ENCODE measurements at regions not wholly inside any gene's neighbourhood (a gene's known extent, or its start where the extent isn't known, plus 50 kb on each side); places are given as distances from the start of the nearest gene placed in this dataset.

DNA sequence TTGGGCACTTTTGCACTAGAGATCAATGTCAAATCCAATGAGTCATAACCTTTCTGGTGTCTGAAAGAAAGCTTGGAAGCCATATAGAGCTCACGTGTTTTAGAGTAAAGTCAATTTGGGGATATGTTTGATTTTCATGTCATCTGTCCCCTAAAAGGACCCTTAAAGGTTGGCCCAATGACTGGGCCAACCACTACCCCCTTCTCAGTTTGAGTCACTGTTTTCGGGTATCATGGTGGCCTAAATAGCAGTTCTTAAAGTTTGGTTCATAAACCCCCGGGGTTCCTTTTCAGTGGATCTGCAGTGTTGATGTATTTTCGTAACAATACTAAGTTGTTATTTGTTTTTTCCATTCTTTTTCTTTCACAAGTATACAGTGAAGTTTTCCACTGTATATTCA lies 327.6 kb downstream of the PRL start:
- H3K36me3 Mint-ChIP-seq (ENCODE audit: low read depth): peaks cover 24% of the 10 kb centered on the region
- no peak overlapping the region for H3K9ac ChIP-seq (ENCODE audit: extremely low read depth, low read length, poor library complexity, severe bottlenecking)
- H3K9me3 Mint-ChIP-seq: peaks cover 7% of the 10 kb centered on the region
- H3K36me3 ChIP-seq (ENCODE audit: control insufficient read depth, insufficient read depth, low read length): peaks cover 21% of the 10 kb centered on the region
- no peaks in the 10 kb centered on the region for H3K27me3 Mint-ChIP-seq (ENCODE audit: insufficient read depth)
- H3K4me3 ChIP-seq (ENCODE audit: low read length): no peak overlapping the region
- H3K4me3 Mint-ChIP-seq: no peak overlapping the region
- peaks cover 32% of the 10 kb centered on the region for H3K4me1 Mint-ChIP-seq
- H3K27ac Mint-ChIP-seq: no peak overlapping the region
- H3K27ac ChIP-seq (ENCODE audit: low read depth, low read length): no peak overlapping the region
- WGBS, 2 experiments (ENCODE audit: insufficient coverage in 1 of 2, insufficient read length in 1 of 2): 84% methylated on average over 4 of the region's 4 CpGs; no CpG with 5 or more reads in 1 of the 2 experiments
- H3K27me3 ChIP-seq (ENCODE audit: control insufficient read depth, insufficient read depth, low read length, poor library complexity, severe bottlenecking): no peaks in the 10 kb centered on the region
- TF ChIP-seq, protein P1, sequence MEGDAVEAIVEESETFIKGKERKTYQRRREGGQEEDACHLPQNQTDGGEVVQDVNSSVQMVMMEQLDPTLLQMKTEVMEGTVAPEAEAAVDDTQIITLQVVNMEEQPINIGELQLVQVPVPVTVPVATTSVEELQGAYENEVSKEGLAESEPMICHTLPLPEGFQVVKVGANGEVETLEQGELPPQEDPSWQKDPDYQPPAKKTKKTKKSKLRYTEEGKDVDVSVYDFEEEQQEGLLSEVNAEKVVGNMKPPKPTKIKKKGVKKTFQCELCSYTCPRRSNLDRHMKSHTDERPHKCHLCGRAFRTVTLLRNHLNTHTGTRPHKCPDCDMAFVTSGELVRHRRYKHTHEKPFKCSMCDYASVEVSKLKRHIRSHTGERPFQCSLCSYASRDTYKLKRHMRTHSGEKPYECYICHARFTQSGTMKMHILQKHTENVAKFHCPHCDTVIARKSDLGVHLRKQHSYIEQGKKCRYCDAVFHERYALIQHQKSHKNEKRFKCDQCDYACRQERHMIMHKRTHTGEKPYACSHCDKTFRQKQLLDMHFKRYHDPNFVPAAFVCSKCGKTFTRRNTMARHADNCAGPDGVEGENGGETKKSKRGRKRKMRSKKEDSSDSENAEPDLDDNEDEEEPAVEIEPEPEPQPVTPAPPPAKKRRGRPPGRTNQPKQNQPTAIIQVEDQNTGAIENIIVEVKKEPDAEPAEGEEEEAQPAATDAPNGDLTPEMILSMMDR (conservative IDR thresholded peaks at IDR 0.05): no peak
- H3K4me1 ChIP-seq (ENCODE audit: control insufficient read depth, insufficient read depth, low read length): no peaks in the 10 kb centered on the region
- DNase-seq: no peak
- peaks cover 17% of the 10 kb centered on the region for H3K9me3 ChIP-seq (ENCODE audit: control insufficient read depth, low read length)

DNA sequence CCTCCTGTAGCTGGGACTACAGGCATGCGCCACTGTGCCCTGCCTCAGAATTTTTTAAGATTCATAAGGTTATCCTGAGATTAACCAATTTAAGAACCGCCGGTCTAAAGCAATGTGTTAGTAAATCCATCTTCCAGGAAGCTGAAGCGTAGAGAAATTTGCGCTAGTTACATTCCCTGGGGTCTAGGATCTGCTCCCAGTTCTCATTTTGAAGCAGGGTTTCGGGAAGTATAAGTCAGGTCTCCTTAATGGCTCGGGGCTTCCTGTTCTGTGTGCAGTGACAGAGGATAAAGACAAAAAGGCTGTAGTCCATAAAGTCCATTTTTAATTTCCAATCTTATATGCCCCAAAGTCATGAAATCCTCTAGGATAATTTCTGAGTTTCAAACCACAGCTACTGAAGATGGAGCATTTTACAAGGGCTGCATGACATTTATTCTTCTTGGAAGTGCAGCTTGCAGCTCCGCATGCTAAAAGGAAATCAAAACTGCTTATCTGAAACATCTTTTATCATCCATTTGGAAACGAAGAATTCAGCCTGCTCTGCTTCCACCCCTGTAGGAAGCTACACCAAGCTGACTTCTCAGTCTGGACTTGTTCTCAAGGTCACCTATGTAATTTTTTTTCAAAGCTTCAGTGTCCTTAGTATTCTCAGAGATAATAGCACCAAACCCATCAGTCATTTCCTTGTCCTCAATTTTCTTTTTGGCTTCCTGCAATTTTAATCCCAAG lies 326.1 kb downstream of the PRL start:
- no peaks in the 10 kb centered on the region for H3K27me3 ChIP-seq (ENCODE audit: control insufficient read depth, insufficient read depth, low read length, poor library complexity, severe bottlenecking)
- peaks cover 26% of the 10 kb centered on the region for H3K9me3 ChIP-seq (ENCODE audit: control insufficient read depth, low read length)
- H3K27ac ChIP-seq (ENCODE audit: low read depth, low read length): peak overlapping the region; percentile 41
- 79 to 88% methylated on average over 7 to 9 of the region's 9 CpGs for WGBS, 2 experiments (ENCODE audit: insufficient coverage in 1 of 2, insufficient read length in 1 of 2)
- Mint-ChIP-seq H3K4me3 (no peak overlapping the region), H3K36me3 (ENCODE audit: low read depth) (peaks cover 38% of the 10 kb centered on the region), H3K27me3 (ENCODE audit: insufficient read depth) (no peaks in the 10 kb centered on the region), H3K9me3 (peaks cover 13% of the 10 kb centered on the region), H3K4me1 (peaks cover 25% of the 10 kb centered on the region), H3K27ac (no peak overlapping the region)
- H3K36me3 ChIP-seq (ENCODE audit: control insufficient read depth, insufficient read depth, low read length): peaks cover 33% of the 10 kb centered on the region
- no peak overlapping the region for H3K4me3 ChIP-seq (ENCODE audit: low read length)
- DNase-seq: no peak
- TF ChIP-seq, protein P1 (conservative IDR thresholded peaks at IDR 0.05): no peak
- no peak overlapping the region for H3K9ac ChIP-seq (ENCODE audit: extremely low read depth, low read length, poor library complexity, severe bottlenecking)
- no peaks in the 10 kb centered on the region for H3K4me1 ChIP-seq (ENCODE audit: control insufficient read depth, insufficient read depth, low read length)

DNA sequence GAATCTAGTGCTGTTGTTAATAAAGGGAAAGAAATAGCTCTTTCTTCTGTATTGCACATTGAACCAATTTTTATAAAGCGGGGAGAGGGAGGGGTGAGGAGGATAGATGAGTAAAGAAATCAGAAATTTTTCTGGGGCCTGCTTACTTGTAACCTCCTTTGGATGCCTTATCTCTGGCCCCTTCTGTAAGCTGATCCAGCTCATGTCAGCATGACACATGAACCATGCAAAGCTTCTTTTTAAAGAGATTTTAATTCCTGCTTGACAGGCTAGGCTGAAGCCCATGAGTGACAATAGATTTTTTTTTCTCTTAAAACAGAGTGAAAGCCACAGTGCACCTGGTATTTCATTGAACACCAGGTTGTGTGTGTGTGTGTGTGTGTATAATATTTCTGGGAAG lies 325.3 kb downstream of the PRL start:
- TF ChIP-seq, protein P1 (conservative IDR thresholded peaks at IDR 0.05): no peak
- Mint-ChIP-seq H3K9me3 (peaks cover 13% of the 10 kb centered on the region), H3K36me3 (ENCODE audit: low read depth) (peaks cover 41% of the 10 kb centered on the region), H3K4me1 (peaks cover 18% of the 10 kb centered on the region), H3K4me3 (no peak overlapping the region), H3K27me3 (ENCODE audit: insufficient read depth) (no peaks in the 10 kb centered on the region), H3K27ac (peak overlapping the region; percentile 5)
- 100% methylated on average over 1 of the region's 1 CpG; no CpG with 5 or more reads in 1 of the 2 experiments for WGBS, 2 experiments (ENCODE audit: insufficient coverage in 1 of 2, insufficient read length in 1 of 2)
- Histone ChIP-seq H3K27me3 (ENCODE audit: control insufficient read depth, insufficient read depth, low read length, poor library complexity, severe bottlenecking) (no peaks in the 10 kb centered on the region), H3K4me3 (ENCODE audit: low read length) (no peak overlapping the region), H3K9ac (ENCODE audit: extremely low read depth, low read length, poor library complexity, severe bottlenecking) (no peak overlapping the region), H3K27ac (ENCODE audit: low read depth, low read length) (peak overlapping the region; percentile 1), H3K36me3 (ENCODE audit: control insufficient read depth, insufficient read depth, low read length) (peaks cover 33% of the 10 kb centered on the region), H3K9me3 (ENCODE audit: control insufficient read depth, low read length) (peaks cover 26% of the 10 kb centered on the region), H3K4me1 (ENCODE audit: control insufficient read depth, insufficient read depth, low read length) (no peaks in the 10 kb centered on the region)
- DNase-seq: no peak

Data from endodermal cell (in vitro differentiated cells).